NCI-H526 (cell line): ENCODE measurements at regions not wholly inside any gene's neighbourhood (a gene's known extent, or its start where the extent isn't known, plus 50 kb on each side); places are given as distances from the start of the nearest gene placed in this dataset.
A peak's percentile ranks its signal among the peaks of the same experiment; 100 is the strongest.

Source experiments
- DNase-seq, 2 experiments: peaks; one replicate each; lab custom pipeline; 2025; lab: John Stamatoyannopoulos, UW

DNA sequence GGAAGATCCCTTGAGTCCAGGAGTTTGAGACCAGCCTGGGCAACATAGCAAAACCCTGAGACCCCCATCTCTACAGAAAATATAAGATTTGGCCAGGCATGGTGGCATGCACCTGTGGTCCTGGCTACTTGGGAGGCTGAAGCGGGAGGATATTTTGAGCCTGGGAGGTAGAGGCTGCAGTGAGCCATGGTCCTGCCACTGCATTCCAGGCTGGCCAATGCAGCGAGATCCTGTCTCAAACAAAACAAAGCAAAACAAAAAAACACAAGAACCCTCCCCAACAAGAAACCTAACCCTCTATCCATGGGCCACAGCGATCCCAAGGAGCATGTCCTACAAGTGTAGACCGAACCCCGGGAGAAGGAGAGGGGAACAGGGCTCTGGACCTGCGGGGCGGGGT lies 133.3 kb downstream of the MGAT5B start:
- DNase-seq: no peak

- no peak for DNase-seq
These were observed 134.2 kb downstream of the MGAT5B start for GRCh38 chr17:77002103-77003045.

- DNase-seq: no peak
These were observed 135.5 kb downstream of the MGAT5B start for GRCh38 chr17:77003699-77004098.

DNA sequence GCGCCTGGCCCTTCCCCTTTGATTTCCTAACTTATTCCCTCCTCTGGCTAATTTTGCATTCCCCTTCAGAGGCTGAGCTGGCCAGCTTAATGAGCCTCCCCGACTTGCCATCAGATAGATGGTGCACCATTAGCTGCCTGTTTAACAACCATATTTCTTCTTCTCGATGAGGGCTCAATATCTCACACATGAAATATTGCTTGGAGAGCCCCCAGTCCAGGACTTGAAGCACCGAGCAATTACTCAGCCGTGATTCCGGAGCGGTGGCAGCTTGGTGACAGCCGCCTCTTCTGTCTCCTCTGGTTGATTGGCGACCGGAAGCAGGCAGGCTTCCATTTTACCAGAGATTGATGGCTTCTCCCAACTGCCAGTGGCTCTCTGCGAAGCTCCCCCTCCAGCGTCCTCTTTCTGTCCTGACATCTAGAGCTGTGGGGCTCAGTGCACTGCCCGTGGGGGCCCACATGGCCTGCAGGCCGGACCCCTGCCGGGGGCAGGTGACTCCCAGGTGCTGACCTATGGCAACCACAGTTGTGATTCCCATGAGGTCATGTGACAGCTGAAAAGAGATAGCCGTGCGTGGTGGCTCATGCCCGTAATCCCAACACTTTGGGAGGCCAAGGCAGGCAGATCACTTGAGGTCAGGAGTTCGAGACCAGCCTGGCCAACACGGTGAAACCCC lies 133.7 kb upstream of the SEC14L1 start:
- no peak for DNase-seq

GRCh38 chr17:77009877-77010276 lies 130.9 kb upstream of the SEC14L1 start:
- no peak for DNase-seq

GRCh38 chr17:77010667-77011066 lies 130.1 kb upstream of the SEC14L1 start:
- no peak for DNase-seq

GRCh38 chr17:77011173-77012011 lies 129.4 kb upstream of the SEC14L1 start:
- DNase-seq: peak; percentile 27 to 74

- DNase-seq: no peak
These were observed 122.3 kb upstream of the SEC14L1 start for GRCh38 chr17:77018504-77018903.

DNA sequence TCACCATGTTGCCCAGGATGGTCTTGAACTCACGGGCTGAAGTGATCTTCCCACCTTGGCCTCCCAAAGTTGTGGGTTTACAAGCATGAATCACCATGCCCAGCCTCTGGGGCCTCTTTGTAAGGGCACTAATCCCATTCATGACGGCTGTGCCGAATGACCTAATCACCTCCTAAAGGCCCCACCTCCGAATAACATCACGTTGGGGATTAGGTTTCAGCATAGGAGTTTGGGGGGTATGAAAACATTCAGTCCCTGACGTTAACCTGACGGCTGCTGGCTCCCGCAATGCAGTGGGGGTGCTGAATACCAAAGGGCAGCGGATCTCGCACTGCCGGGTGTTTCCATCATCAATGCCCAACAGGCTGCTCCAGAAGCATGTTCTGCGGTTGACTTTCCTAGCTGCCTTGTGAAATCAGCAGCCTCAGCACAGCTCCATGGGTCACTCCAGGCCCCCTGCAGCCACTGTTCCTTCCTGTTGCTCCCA lies 120.8 kb upstream of the SEC14L1 start:
- no peak for DNase-seq

- DNase-seq: no peak
These were observed 119.8 kb upstream of the SEC14L1 start for GRCh38 chr17:77020973-77021372.

DNA sequence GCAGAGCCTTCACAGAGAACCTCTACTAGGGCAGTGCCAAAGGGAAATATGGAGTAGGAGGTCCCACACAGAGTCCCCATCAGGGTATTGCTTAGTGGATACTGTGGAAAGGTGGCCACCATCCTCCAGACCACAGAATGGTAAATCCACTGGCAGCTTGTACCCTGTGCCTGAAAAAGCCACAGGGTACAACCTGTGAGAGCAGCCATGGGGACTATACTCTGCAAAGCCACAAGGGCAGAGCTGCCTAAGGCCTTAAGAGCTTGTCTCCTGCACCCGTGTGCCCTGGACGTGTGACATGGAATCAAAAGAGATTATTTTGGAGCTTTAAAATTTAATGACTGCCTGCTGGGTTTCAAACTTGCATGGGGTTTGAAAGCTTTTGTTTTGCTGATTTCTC lies 118.0 kb upstream of the SEC14L1 start:
- no peak for DNase-seq

GRCh38 chr17:77025781-77026180 lies 115.0 kb upstream of the SEC14L1 start:
- no peak for DNase-seq

DNA sequence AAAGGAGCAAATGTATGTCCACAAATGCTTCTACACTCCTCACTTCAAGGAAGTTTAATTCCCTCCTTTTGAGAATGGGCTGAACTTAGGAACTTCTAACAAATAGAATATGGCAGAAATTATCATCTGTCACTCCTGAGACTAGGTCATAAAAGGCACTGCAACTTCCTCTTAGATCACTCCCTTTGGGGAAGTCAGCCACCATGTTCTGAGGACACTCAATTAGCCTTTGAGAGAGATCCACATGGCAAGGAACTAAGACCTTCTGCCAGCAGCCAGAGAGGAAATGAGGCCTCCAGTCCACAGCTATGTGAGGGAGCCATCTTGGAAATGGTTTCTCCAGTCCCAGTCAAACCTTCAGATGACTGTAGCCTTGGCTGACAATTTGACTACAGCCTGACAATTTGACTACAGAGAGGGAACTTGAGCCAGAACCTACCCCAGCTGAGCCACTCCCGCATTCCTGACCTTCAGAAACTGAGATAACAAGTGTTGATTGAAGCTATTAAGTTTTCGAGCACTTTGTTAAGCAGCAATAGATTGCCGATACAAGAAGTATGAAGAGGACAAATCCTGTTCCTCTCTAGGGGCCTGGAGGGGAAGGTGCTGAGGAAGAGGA lies 113.4 kb upstream of the SEC14L1 start:
- DNase-seq: no peak

- DNase-seq: no peak
These were observed 111.9 kb upstream of the SEC14L1 start for GRCh38 chr17:77028900-77029299.

DNA sequence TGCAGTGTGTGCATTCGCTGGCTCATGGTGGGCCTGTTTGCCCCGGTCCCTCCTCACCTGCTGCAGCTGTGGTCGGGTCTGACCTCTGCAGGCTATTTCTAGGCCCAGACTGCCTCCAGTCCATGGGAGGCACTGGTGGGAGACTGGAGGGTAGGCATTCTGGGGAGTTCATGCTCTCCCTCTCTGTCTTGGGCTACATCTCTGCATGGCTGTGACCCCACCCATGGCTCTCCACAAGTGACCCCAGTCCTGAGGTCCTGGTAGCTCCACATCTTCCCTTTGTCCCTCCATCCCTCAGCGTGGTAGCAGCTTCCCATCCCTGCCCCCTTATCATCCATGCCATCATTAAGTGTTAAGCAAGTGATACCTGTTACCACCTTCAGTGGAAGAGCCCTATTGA lies 107.8 kb upstream of the SEC14L1 start:
- DNase-seq: no peak

GRCh38 chr17:77033892-77034404 lies 106.8 kb upstream of the SEC14L1 start:
- DNase-seq: no peak

DNA sequence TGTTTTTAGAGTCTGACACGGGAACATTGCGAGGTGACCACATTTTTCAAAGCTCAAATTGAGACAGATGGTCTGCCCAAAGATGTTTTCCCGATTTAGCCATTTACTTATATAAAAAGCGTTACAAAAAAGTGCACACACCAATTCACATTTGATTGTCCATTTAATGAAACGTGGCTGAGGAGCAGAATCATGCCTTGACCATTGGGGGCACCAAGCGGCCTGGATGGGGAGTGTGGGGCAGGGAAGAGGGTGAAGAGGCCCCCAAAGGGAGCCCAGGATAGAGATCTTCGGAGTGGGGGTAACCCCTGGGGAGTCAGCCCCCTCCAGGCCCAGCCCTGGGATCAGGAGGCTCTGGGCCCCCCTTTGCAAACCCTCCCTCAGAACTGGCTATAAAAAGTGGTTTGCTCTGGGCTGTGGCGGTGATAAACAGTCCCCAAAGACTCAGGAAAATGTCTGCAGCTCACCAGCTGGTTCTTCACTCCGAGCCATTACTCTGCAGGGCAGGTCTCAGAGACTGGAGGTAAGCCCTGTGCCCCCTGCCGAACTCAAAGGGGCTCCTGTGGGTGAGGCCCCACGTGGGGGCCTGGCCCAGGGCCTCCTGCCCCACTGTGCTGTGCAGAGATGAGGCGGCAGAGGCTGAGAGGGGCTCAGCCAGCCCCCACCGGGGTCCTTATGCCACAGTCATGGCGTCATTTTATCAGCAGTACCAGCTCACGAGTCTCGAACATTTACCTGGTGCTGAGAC lies 105.9 kb upstream of the SEC14L1 start:
- no peak for DNase-seq

- no peak for DNase-seq
These were observed 105.2 kb upstream of the SEC14L1 start for GRCh38 chr17:77035526-77035925.

GRCh38 chr17:77036136-77036840 lies 104.5 kb upstream of the SEC14L1 start:
- no peak for DNase-seq

DNA sequence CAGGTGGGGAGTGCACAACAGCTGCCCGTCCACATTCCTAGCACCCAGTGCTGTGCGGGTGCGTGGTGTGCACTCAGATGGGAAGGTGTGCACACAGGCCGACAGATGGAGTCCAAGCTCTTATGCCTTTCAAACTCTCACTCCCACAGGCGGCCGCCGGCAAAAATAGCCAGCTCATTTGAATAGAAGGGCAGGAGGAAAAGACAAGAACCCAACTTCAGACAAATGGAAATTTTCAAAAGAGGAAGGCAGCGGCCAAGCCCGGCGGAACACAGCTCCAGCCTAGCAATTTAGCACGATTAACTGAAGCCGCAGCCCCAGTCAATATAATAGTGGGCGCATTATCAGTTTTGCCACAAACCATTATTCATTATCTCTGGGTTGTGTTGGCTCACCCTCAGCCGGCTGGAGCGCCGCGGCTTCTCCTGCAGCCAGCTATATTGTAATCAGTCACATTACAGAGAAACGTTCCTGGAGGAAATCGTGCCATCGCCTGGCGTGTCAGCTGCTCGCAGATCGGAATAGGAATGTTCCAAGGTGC lies 103.9 kb upstream of the SEC14L1 start:
- peak; percentile 85 to 92 for DNase-seq
